CD4-positive, alpha-beta T cell treated with Interleukin-1 beta for 1 hour (primary cell): ENCODE measurements at regions not wholly inside any gene's neighbourhood (a gene's known extent, or its start where the extent isn't known, plus 50 kb on each side); places are given as distances from the start of the nearest gene placed in this dataset.

ENCODE experiments used
- DNase-seq, 2 donors: peaks; one replicate each; pipeline ENCODE4 v3.0.0-alpha.2; 2020 to 2022

- no peak for DNase-seq
Observed at GRCh38 chr6:41404182-41404845, 68.9 kb downstream of the NCR2 start.

GRCh38 chr6:41405941-41406727 is 70.7 kb downstream of the NCR2 start:
- DNase-seq = no peak

- no peak for DNase-seq
Observed at GRCh38 chr6:41406728-41407489, 71.5 kb downstream of the NCR2 start.

- DNase-seq = no peak
Observed at GRCh38 chr6:41408576-41408975, 73.2 kb downstream of the NCR2 start.

GRCh38 chr6:41408982-41409381 is 73.6 kb downstream of the NCR2 start:
- no peak for DNase-seq

GRCh38 chr6:41409489-41409888 is 74.1 kb downstream of the NCR2 start:
- DNase-seq = no peak

GRCh38 chr6:41411961-41412360 is 76.6 kb downstream of the NCR2 start:
- DNase-seq = no peak

- no peak for DNase-seq
Observed at GRCh38 chr6:41413250-41413649, 77.8 kb downstream of the NCR2 start.

GRCh38 chr6:41416501-41416837 is 81.1 kb downstream of the NCR2 start:
- no peak for DNase-seq

GRCh38 chr6:41418741-41419140 is 83.3 kb downstream of the NCR2 start:
- no peak for DNase-seq

GRCh38 chr6:41419385-41419784 is 84.0 kb downstream of the NCR2 start:
- no peak for DNase-seq

- DNase-seq = no peak
Observed at GRCh38 chr6:41420186-41420585, 84.8 kb downstream of the NCR2 start.

- DNase-seq = no peak
Observed at GRCh38 chr6:41422161-41422560, 86.8 kb downstream of the NCR2 start.

GRCh38 chr6:41423002-41423401 is 87.6 kb downstream of the NCR2 start:
- DNase-seq = no peak

GRCh38 chr6:41424370-41425058 is 89.1 kb downstream of the NCR2 start:
- DNase-seq = peak; percentile 68 to 76

GRCh38 chr6:41425511-41425910 is 90.1 kb downstream of the NCR2 start:
- DNase-seq = no peak

GRCh38 chr6:41426438-41426851 is 91.0 kb downstream of the NCR2 start:
- peak in 1 of 2 donors; percentile 17 for DNase-seq

- DNase-seq = no peak
Observed at GRCh38 chr6:41426888-41427641, 91.7 kb downstream of the NCR2 start.

- DNase-seq = peak in 1 of 2 donors; percentile 38
Observed at GRCh38 chr6:41427642-41428335, 92.4 kb downstream of the NCR2 start.

- no peak for DNase-seq
Observed at GRCh38 chr6:41428336-41428995, 93.1 kb downstream of the NCR2 start.

- no peak for DNase-seq
Observed at GRCh38 chr6:41428996-41429421, 93.6 kb downstream of the NCR2 start.
